ENCODE measurements at regions not wholly inside any gene's neighbourhood (a gene's known extent, or its start where the extent isn't known, plus 50 kb on each side); places are given as distances from the start of the nearest gene placed in this dataset.
A peak's percentile ranks its signal among the peaks of the same experiment; 100 is the strongest.

DNA sequence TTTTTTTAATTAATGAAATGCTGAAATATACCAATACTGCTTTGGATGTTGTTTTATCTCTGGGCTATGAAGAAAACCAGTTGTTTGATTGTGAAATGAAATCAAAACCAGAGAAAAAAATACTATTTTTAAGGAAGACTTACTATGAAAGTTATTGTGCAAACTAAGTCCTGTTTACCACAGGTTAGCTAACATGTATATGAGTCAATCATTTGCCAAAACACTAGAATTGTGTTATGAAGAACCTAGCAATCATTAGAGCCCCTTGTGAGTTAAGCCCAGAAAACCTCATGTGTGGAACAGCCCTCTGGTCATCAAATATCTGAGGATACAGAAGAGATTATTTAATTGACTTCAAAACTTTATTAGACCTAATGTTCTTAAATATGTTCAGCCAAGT, 83.7 kb downstream of the FAT3 start:
- CTCF ChIA-PET = no interaction called here
- DNase-seq (ENCODE audit: low read depth, low spot score) = no peak
- no peak overlapping the region for H3K27ac ChIP-seq (ENCODE audit: low read depth, low read length)

DNA sequence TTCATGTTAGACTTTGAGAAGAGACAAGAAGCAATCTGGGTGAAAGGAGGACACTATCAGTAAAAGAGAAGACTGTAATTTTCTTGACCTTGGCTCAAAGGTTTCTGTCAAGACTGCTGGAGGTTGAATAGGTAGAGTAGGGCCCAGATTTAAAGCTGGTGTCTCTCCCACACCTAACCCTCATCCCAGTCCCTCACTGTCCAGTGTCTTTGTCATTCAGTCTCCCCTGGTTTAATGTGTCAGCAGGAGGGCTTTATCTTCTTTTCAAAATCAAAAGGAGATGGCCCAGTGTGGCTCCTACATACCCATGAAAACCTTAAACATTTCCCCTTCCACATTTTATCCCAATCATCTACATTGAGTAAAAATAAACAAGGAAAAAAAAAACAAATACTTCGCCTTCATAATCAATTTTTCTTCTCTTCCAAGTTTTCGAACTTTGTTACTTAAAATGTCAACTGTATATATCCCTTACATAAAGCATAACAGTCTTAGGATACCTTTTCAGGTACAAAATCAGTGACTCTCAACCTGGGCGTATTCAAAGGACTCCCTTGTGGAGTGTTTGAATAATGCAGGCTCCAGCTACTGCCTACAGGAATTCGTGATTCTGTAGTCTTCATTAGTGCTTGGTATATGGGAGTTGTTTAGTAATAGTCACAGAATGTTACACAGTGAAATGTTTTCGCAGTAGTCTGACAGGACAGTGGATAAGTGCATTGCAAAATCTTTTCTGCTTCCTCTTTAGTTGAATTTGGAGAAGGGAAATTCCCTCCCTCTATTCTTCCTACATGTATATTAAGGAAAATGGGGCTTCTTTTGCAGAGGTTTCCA, 87.2 kb downstream of the FAT3 start:
- no peak overlapping the region for H3K4me3 ChIP-seq (ENCODE audit: low read depth, low read length)
- H3K27ac ChIP-seq (ENCODE audit: low read depth, low read length) = no peak overlapping the region
- POLR2A ChIA-PET = no interaction called here
- DNase-seq (ENCODE audit: low read depth, low spot score) = no peak
- CTCF ChIA-PET = no interaction called here
- no peaks in the 10 kb centered on the region for H3K27me3 ChIP-seq (ENCODE audit: control insufficient read depth, insufficient read depth, low read length)
- TF ChIP-seq, protein P1, sequence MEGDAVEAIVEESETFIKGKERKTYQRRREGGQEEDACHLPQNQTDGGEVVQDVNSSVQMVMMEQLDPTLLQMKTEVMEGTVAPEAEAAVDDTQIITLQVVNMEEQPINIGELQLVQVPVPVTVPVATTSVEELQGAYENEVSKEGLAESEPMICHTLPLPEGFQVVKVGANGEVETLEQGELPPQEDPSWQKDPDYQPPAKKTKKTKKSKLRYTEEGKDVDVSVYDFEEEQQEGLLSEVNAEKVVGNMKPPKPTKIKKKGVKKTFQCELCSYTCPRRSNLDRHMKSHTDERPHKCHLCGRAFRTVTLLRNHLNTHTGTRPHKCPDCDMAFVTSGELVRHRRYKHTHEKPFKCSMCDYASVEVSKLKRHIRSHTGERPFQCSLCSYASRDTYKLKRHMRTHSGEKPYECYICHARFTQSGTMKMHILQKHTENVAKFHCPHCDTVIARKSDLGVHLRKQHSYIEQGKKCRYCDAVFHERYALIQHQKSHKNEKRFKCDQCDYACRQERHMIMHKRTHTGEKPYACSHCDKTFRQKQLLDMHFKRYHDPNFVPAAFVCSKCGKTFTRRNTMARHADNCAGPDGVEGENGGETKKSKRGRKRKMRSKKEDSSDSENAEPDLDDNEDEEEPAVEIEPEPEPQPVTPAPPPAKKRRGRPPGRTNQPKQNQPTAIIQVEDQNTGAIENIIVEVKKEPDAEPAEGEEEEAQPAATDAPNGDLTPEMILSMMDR (IDR thresholded peaks at IDR 0.05; ENCODE audit: low read depth, low read length) = 0 out of 2 replicates have a peak, but pooled peaks have one; percentile 6
- no peaks in the 10 kb centered on the region for H3K9me3 ChIP-seq (ENCODE audit: control insufficient read depth, insufficient read depth, low read length)

More for the DNA sequence above, 83.7 kb downstream of the FAT3 start:
- no peak overlapping the region for H3K4me3 ChIP-seq (ENCODE audit: low read depth, low read length)
- H3K27me3 ChIP-seq (ENCODE audit: control insufficient read depth, insufficient read depth, low read length) = no peaks in the 10 kb centered on the region
- TF ChIP-seq, protein P1 (IDR thresholded peaks at IDR 0.05; ENCODE audit: low read depth, low read length) = no peak
- no peaks in the 10 kb centered on the region for H3K9me3 ChIP-seq (ENCODE audit: control insufficient read depth, insufficient read depth, low read length)
- POLR2A ChIA-PET = no interaction called here

GRCh38 chr11:92313784-92314183, 89.2 kb downstream of the FAT3 start:
- CTCF ChIA-PET = no interaction called here
- no peaks in the 10 kb centered on the region for H3K27me3 ChIP-seq (ENCODE audit: control insufficient read depth, insufficient read depth, low read length)
- H3K4me3 ChIP-seq (ENCODE audit: low read depth, low read length) = no peak overlapping the region
- POLR2A ChIA-PET = no interaction called here
- TF ChIP-seq, protein P1 (IDR thresholded peaks at IDR 0.05; ENCODE audit: low read depth, low read length) = no peak
- no peak overlapping the region for H3K27ac ChIP-seq (ENCODE audit: low read depth, low read length)
- H3K9me3 ChIP-seq (ENCODE audit: control insufficient read depth, insufficient read depth, low read length) = no peaks in the 10 kb centered on the region
- DNase-seq (ENCODE audit: low read depth, low spot score) = no peak

DNA sequence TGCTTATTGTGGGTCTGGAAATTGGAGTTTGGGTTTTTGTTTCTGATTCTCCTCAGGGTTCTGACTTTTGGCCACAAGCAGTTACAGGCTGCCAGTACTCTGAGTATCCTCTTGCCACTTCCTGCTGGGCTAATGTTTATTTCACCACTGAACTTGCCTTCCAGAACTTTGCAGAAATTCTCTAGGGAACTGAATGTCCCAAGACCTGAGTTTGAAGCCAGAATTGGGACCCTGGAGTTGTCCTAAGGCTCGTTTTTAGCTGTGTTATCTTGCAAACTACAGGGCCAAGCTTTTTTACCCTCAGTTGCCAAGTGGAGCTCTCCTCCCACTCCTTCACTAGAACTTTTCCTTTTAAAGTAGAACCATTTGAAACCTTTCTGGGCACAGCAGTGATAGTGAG, 89.9 kb downstream of the FAT3 start:
- CTCF ChIA-PET = no interaction called here
- no peak for DNase-seq (ENCODE audit: low read depth, low spot score)
- POLR2A ChIA-PET = no interaction called here
- no peaks in the 10 kb centered on the region for H3K9me3 ChIP-seq (ENCODE audit: control insufficient read depth, insufficient read depth, low read length)
- H3K27ac ChIP-seq (ENCODE audit: low read depth, low read length) = no peak overlapping the region
- TF ChIP-seq, protein P1 (IDR thresholded peaks at IDR 0.05; ENCODE audit: low read depth, low read length) = no peak
- H3K4me3 ChIP-seq (ENCODE audit: low read depth, low read length) = no peak overlapping the region
- no peaks in the 10 kb centered on the region for H3K27me3 ChIP-seq (ENCODE audit: control insufficient read depth, insufficient read depth, low read length)

- Histone ChIP-seq H3K27me3 (ENCODE audit: control insufficient read depth, insufficient read depth, low read length) (no peaks in the 10 kb centered on the region), H3K4me3 (ENCODE audit: low read depth, low read length) (no peak overlapping the region), H3K27ac (ENCODE audit: low read depth, low read length) (no peak overlapping the region), H3K9me3 (ENCODE audit: control insufficient read depth, insufficient read depth, low read length) (no peaks in the 10 kb centered on the region)
- CTCF ChIA-PET = no interaction called here
- TF ChIP-seq, protein P1 (IDR thresholded peaks at IDR 0.05; ENCODE audit: low read depth, low read length) = no peak
- DNase-seq (ENCODE audit: low read depth, low spot score) = no peak
- POLR2A ChIA-PET = no interaction called here
Measured at GRCh38 chr11:92316106-92316809, 91.6 kb downstream of the FAT3 start.

All from AG04450 (cell line).